ENCODE measurements at regions not wholly inside any gene's neighbourhood (a gene's known extent, or its start where the extent isn't known, plus 50 kb on each side); places are given as distances from the start of the nearest gene placed in this dataset.
A peak's percentile ranks its signal among the peaks of the same experiment; 100 is the strongest.
"Not testable (repeated sequence)": the region's sequence is repeated elsewhere in the genome, so short reads cannot be mapped to it uniquely, and the experiment has no call there.

- not testable (repeated sequence) for DNase-seq (ENCODE audit: low spot score)
These were observed 1475.8 kb upstream of the ADGRL3 start for GRCh38 chr4:59724286-59724685.

GRCh38 chr4:59727745-59728144 is 1472.4 kb upstream of the ADGRL3 start:
- no peak for DNase-seq (ENCODE audit: low spot score)

- no peak for DNase-seq (ENCODE audit: low spot score)
These were observed 1471.6 kb upstream of the ADGRL3 start for GRCh38 chr4:59728496-59728895.

- DNase-seq (ENCODE audit: low spot score), result no peak
These were observed 1470.8 kb upstream of the ADGRL3 start for GRCh38 chr4:59729321-59729720.

- no peak for DNase-seq (ENCODE audit: low spot score)
These were observed 1451.7 kb upstream of the ADGRL3 start for GRCh38 chr4:59748433-59748832.

- DNase-seq (ENCODE audit: low spot score), result no peak
These were observed 1440.9 kb upstream of the ADGRL3 start for GRCh38 chr4:59759082-59759825.

GRCh38 chr4:59762344-59762743 is 1437.8 kb upstream of the ADGRL3 start:
- DNase-seq (ENCODE audit: low spot score), result no peak

GRCh38 chr4:59770601-59771264 is 1429.4 kb upstream of the ADGRL3 start:
- DNase-seq (ENCODE audit: low spot score), result no peak

- no peak for DNase-seq (ENCODE audit: low spot score)
These were observed 1427.4 kb upstream of the ADGRL3 start for GRCh38 chr4:59772641-59773139.

- not testable (repeated sequence) for DNase-seq (ENCODE audit: low spot score)
These were observed 1419.9 kb upstream of the ADGRL3 start for GRCh38 chr4:59780271-59780670.

GRCh38 chr4:59805176-59805575 is 1395.0 kb upstream of the ADGRL3 start:
- no peak for DNase-seq (ENCODE audit: low spot score)

- DNase-seq (ENCODE audit: low spot score), result no peak
These were observed 1385.6 kb upstream of the ADGRL3 start for GRCh38 chr4:59814402-59815010.

- peak; percentile 2 for DNase-seq (ENCODE audit: low spot score)
These were observed 1381.5 kb upstream of the ADGRL3 start for GRCh38 chr4:59818656-59819055.

- no peak for DNase-seq (ENCODE audit: low spot score)
These were observed 1376.8 kb upstream of the ADGRL3 start for GRCh38 chr4:59823311-59823710.

- no peak for DNase-seq (ENCODE audit: low spot score)
These were observed 1375.0 kb upstream of the ADGRL3 start for GRCh38 chr4:59825104-59825503.

GRCh38 chr4:59831746-59832145 is 1368.4 kb upstream of the ADGRL3 start:
- no peak for DNase-seq (ENCODE audit: low spot score)

- DNase-seq (ENCODE audit: low spot score), result no peak
These were observed 1365.2 kb upstream of the ADGRL3 start for GRCh38 chr4:59834943-59835342.

- no peak for DNase-seq (ENCODE audit: low spot score)
These were observed 1362.4 kb upstream of the ADGRL3 start for GRCh38 chr4:59837751-59838150.

GRCh38 chr4:59838236-59838635 is 1361.9 kb upstream of the ADGRL3 start:
- no peak for DNase-seq (ENCODE audit: low spot score)

- DNase-seq (ENCODE audit: low spot score), result no peak
These were observed 1358.4 kb upstream of the ADGRL3 start for GRCh38 chr4:59841698-59842097.

GRCh38 chr4:59848457-59848856 is 1351.7 kb upstream of the ADGRL3 start:
- no peak for DNase-seq (ENCODE audit: low spot score)

GRCh38 chr4:59855630-59856352 is 1344.3 kb upstream of the ADGRL3 start:
- no peak for DNase-seq (ENCODE audit: low spot score)

All from AG08395 (cell line).